GM13977 (cell line): ENCODE measurements at regions not wholly inside any gene's neighbourhood (a gene's known extent, or its start where the extent isn't known, plus 50 kb on each side); places are given as distances from the start of the nearest gene placed in this dataset.
"Not testable (repeated sequence)": the region's sequence is repeated elsewhere in the genome, so short reads cannot be mapped to it uniquely, and the experiment has no call there.

Experiments used
- DNase-seq: peaks from one replicate; pipeline ENCODE4 v3.0.0; 2012; ENCODE audit warnings: low spot score
- CTCF ChIP-seq: IDR thresholded peaks from 2 replicates; pipeline ENCODE4 v1.5.1; 2012; ENCODE audit warnings: mild to moderate bottlenecking, control low read depth; ENCODE audit not compliant: insufficient read depth; ENCODE audit errors: extremely low read depth, missing control alignments
- in situ Hi-C: fragments of 300-500 bp; cut with MboI; formaldehyde crosslinking; loops from one replicate; pipeline ENCODE4 v1.12.0; 2022; ENCODE audit warnings: low sequenced_read_pairs, low pct_unique_long_range_greater_than_20kb, mixed read lengths, inconsistent platforms; ENCODE audit not compliant: unreplicated experiment

GRCh38 chr13:79837741-79838450, 356.9 kb downstream of the NDFIP2 start:
- DNase-seq: no peak
- no peak for TF ChIP-seq CTCF
- in situ Hi-C loops: no loop called here

GRCh38 chr13:79836121-79836520, 355.2 kb downstream of the NDFIP2 start:
- in situ Hi-C loops, DNase-seq: not testable (repeated sequence)

GRCh38 chr13:79834876-79835275, 353.9 kb downstream of the NDFIP2 start:
- in situ Hi-C loops: no loop called here
- no peak for DNase-seq
- no peak for TF ChIP-seq CTCF

- no peak for TF ChIP-seq CTCF
- in situ Hi-C loops: no loop called here
Measured at GRCh38 chr13:79833991-79834390, 353.0 kb downstream of the NDFIP2 start.

GRCh38 chr13:79831556-79831955, 350.6 kb downstream of the NDFIP2 start:
- in situ Hi-C loops: no loop called here
- DNase-seq: no peak
- TF ChIP-seq CTCF: no peak

More at GRCh38 chr13:79833991-79834390, 353.0 kb downstream of the NDFIP2 start:
- DNase-seq: no peak

- DNase-seq: no peak
- no peak for TF ChIP-seq CTCF
- in situ Hi-C loops: no loop called here
Measured at GRCh38 chr13:79830945-79831344, 350.0 kb downstream of the NDFIP2 start.

- in situ Hi-C loops: no loop called here
- TF ChIP-seq CTCF: no peak
- DNase-seq: no peak
Measured at GRCh38 chr13:79830426-79830825, 349.5 kb downstream of the NDFIP2 start.
